ENCODE measurements at regions not wholly inside any gene's neighbourhood (a gene's known extent, or its start where the extent isn't known, plus 50 kb on each side); places are given as distances from the start of the nearest gene placed in this dataset.

GRCh38 chr10:118145256-118145655, 98.5 kb upstream of the RAB11FIP2 start:
- H3K27ac ChIP-seq (ENCODE audit: extremely low read depth, low read depth, low read length), result no peak overlapping the region
- ATAC-seq (no peak), DNase-seq (ENCODE audit: extremely low read depth in 1 of 4, low spot score in 3 of 4) (no peak), FAIRE-seq (no peak)
- no TSS peak for BruUV-seq (replicated peaks)
- no peaks in the 10 kb centered on the region for H3K27me3 ChIP-seq (ENCODE audit: control insufficient read depth in 2 of 2, insufficient read depth in 2 of 2, low read length in 2 of 2)
- H3K36me3 ChIP-seq (ENCODE audit: control insufficient read depth, insufficient read depth, low read length), result no peaks in the 10 kb centered on the region
- H3K9me1 ChIP-seq (ENCODE audit: control insufficient read depth, insufficient read depth, low read length), result no peaks in the 10 kb centered on the region
- TF ChIP-seq KDM5B (IDR thresholded peaks at IDR 0.05; ENCODE audit: insufficient replicate concordance, low read depth, low read length) (no peak), ZBTB5 (IDR thresholded peaks at IDR 0.05) (no peak), POLR2B (IDR thresholded peaks at IDR 0.05; ENCODE audit: low read depth, partially characterized antibody) (no peak), ZBED1 (IDR thresholded peaks at IDR 0.05) (no peak), PRPF4 (IDR thresholded peaks at IDR 0.05; ENCODE audit: insufficient read depth, low read depth, low read length, poor library complexity, severe bottlenecking) (no peak), TGIF2 (CRISPR knock-in tag; IDR thresholded peaks at IDR 0.05) (no peak), GTF2E2 (tag; IDR thresholded peaks at IDR 0.05) (no peak), ETS2 (tag; IDR thresholded peaks at IDR 0.05; ENCODE audit: borderline replicate concordance, poor library complexity, severe bottlenecking) (no peak), RCOR1 (IDR thresholded peaks at IDR 0.05; ENCODE audit: borderline replicate concordance in 1 of 2, low read depth in 2 of 2, low read length in 2 of 2) (no peak), TRIM28 (IDR thresholded peaks at IDR 0.05) (no peak), HMGXB4 (CRISPR knock-in tag; IDR thresholded peaks at IDR 0.05) (no peak), KLF1 (tag; IDR thresholded peaks at IDR 0.05) (no peak), YBX1 (IDR thresholded peaks at IDR 0.05) (no peak), L3MBTL2 (IDR thresholded peaks at IDR 0.05) (no peak), KLF6 (CRISPR knock-in tag; IDR thresholded peaks at IDR 0.05; ENCODE audit: borderline replicate concordance) (no peak), ZNF232 (CRISPR knock-in tag; IDR thresholded peaks at IDR 0.05) (no peak)
- TF ChIP-seq, protein P1, sequence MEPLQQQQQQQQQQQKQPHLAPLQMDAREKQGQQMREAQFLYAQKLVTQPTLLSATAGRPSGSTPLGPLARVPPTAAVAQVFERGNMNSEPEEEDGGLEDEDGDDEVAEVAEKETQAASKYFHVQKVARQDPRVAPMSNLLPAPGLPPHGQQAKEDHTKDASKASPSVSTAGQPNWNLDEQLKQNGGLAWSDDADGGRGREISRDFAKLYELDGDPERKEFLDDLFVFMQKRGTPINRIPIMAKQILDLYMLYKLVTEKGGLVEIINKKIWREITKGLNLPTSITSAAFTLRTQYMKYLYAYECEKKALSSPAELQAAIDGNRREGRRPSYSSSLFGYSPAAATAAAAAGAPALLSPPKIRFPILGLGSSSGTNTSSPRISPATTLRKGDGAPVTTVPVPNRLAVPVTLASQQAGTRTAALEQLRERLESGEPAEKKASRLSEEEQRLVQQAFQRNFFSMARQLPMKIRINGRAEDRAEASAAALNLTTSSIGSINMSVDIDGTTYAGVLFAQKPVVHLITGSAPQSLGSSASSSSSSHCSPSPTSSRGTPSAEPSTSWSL (CRISPR knock-in tag; IDR thresholded peaks at IDR 0.05; ENCODE audit: borderline replicate concordance), result no peak
- POLR2A ChIA-PET, result interaction anchor here (0.6 kb wide), 1 partner anchor 24 kb away, joined by 3 read pairs; no protein-coding TSS in a partner anchor
- in situ Hi-C loops (cut with MboI), result no loop called here
- intact Hi-C loops (cut with micrococcal nuclease), result no loop called here
- CTCF ChIA-PET (ENCODE audit: low intra/inter-chr PET ratio), result no interaction called here
- no peaks in the 10 kb centered on the region for H4K20me1 ChIP-seq (replicated peaks; ENCODE audit: control insufficient read depth, insufficient read depth, low read length)
- no peak overlapping the region for H3K9ac ChIP-seq (ENCODE audit: insufficient read depth in 1 of 2, low read depth in 2 of 2, low read length in 2 of 2)
- no peaks in the 10 kb centered on the region for H3K79me2 ChIP-seq (ENCODE audit: control insufficient read depth, insufficient read depth, low read length)
- H3K4me2 ChIP-seq (ENCODE audit: insufficient read depth, low read length), result no peak overlapping the region
- WGBS (ENCODE audit: insufficient coverage, low coverage, missing lambda C conversion rate), result 0% methylated on average over 4 of the region's 4 CpGs
- H2AFZ ChIP-seq (ENCODE audit: low read depth, low read length), result no peak overlapping the region
- H3K9me3 ChIP-seq (replicated peaks; ENCODE audit: control insufficient read depth, insufficient read depth, low read depth, low read length), result no peaks in the 10 kb centered on the region
- H3K4me3 ChIP-seq, result no peak overlapping the region
- H3K4me1 ChIP-seq (replicated peaks in 1 of 2; ENCODE audit: control insufficient read depth in 2 of 2, insufficient read depth in 2 of 2, low read length in 2 of 2), result no peaks in the 10 kb centered on the region
